ENCODE measurements at regions not wholly inside any gene's neighbourhood (a gene's known extent, or its start where the extent isn't known, plus 50 kb on each side); places are given as distances from the start of the nearest gene placed in this dataset.

DNA sequence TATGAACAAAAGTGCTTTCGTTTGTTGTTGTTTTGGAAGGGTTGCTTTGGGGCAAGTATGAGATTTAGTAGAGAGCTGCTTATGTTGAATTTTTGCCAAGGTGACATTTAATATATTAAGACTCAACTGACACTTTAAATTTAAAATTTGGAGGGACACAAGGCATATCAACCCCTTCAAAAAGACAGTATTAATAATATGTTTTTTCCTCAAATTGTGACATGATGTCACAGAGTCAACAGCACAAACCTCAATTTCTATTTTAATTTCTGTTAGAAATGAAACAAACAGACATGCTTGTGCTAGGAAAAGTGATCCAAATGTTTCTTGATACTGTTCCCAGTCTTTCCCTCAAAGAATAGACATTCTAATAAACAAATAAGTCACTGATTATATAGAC lies 218.9 kb downstream of the CYRIA start:
- ATAC-seq (no peak), DNase-seq (ENCODE audit: low spot score) (no peak)
- H3K27me3 Mint-ChIP-seq: peaks cover 7 to 33% of the 10 kb centered on the region in 2 donors
- H3K4me3 Mint-ChIP-seq: no peak overlapping the region
- H3K27ac Mint-ChIP-seq: no peak overlapping the region
- no peaks in the 10 kb centered on the region for H3K36me3 Mint-ChIP-seq
- no peaks in the 10 kb centered on the region for H3K9me3 Mint-ChIP-seq
- H3K4me1 Mint-ChIP-seq (ENCODE audit: low read depth in 2 of 2): no peaks in the 10 kb centered on the region

DNA sequence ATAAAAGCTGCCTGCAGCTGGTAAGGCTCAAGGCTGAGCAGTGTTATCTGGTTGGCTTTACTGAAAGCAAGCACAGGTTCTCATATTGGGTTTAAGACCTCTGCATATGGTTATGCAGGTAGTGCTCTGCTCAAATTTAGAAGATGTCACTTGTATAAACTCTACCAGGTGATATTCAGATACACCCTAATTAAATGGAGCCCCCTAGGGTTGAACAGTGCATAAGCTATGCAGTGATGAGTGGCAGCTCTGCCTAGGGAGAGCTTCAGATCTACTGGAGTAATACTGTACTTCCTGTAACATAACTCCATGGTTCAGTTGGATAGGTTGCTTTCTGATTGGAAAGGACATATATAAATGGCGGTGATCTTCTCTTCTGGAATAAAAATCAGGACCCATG lies 222.7 kb downstream of the CYRIA start:
- Mint-ChIP-seq H3K27me3 (peaks cover 10 to 17% of the 10 kb centered on the region in 2 donors), H3K9me3 (no peaks in the 10 kb centered on the region), H3K36me3 (no peaks in the 10 kb centered on the region), H3K4me1 (ENCODE audit: low read depth in 2 of 2) (no peaks in the 10 kb centered on the region), H3K4me3 (no peak overlapping the region), H3K27ac (no peak overlapping the region)
- ATAC-seq (no peak), DNase-seq (ENCODE audit: low spot score) (no peak)

- Mint-ChIP-seq H3K27me3 (peaks cover 16 to 22% of the 10 kb centered on the region in 2 donors), H3K9me3 (no peaks in the 10 kb centered on the region), H3K4me3 (no peak overlapping the region), H3K4me1 (ENCODE audit: low read depth in 2 of 2) (no peaks in the 10 kb centered on the region), H3K36me3 (no peaks in the 10 kb centered on the region), H3K27ac (no peak overlapping the region)
- DNase-seq (ENCODE audit: low spot score) (no peak), ATAC-seq (no peak)
These were observed 224.2 kb downstream of the CYRIA start for GRCh38 chr2:16441431-16441830.

GRCh38 chr2:16440898-16441297 lies 224.7 kb downstream of the CYRIA start:
- DNase-seq (ENCODE audit: low spot score) (no peak), ATAC-seq (no peak)
- no peaks in the 10 kb centered on the region for H3K36me3 Mint-ChIP-seq
- no peak overlapping the region for H3K4me3 Mint-ChIP-seq
- H3K27ac Mint-ChIP-seq: no peak overlapping the region
- H3K27me3 Mint-ChIP-seq: peaks cover 16 to 22% of the 10 kb centered on the region in 2 donors
- H3K9me3 Mint-ChIP-seq: no peaks in the 10 kb centered on the region
- H3K4me1 Mint-ChIP-seq (ENCODE audit: low read depth in 2 of 2): no peaks in the 10 kb centered on the region

- Mint-ChIP-seq H3K27ac (no peak overlapping the region), H3K4me1 (ENCODE audit: low read depth in 2 of 2) (no peaks in the 10 kb centered on the region), H3K9me3 (no peaks in the 10 kb centered on the region), H3K4me3 (no peak overlapping the region), H3K36me3 (no peaks in the 10 kb centered on the region), H3K27me3 (peaks cover 14 to 22% of the 10 kb centered on the region in 2 donors)
- ATAC-seq: no peak
- DNase-seq (ENCODE audit: low spot score): no peak
These were observed 226.9 kb downstream of the CYRIA start for GRCh38 chr2:16438613-16439321.

DNA sequence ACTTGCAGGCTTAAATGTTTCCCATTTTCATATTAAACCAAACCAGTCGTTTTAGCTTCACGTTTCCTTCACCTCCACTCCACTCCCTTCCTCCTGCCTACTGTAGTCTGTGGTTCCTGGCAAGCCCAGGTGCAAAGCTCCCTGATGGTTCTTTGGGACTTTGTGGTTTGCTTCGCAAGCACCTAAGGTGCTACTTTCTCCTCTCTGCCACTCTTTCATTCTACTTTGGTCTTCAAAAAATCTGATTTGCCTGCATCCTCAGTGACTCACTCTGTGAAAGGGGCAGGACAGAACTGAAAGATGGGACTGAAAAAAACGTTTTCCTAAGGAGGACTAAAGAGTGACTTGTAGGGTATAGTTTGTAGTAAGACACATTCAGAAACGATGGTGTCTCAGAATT lies 228.4 kb downstream of the CYRIA start:
- ATAC-seq: no peak
- peaks cover 16 to 22% of the 10 kb centered on the region in 2 donors for H3K27me3 Mint-ChIP-seq
- H3K27ac Mint-ChIP-seq: no peak overlapping the region
- no peaks in the 10 kb centered on the region for H3K9me3 Mint-ChIP-seq
- no peaks in the 10 kb centered on the region for H3K36me3 Mint-ChIP-seq
- no peaks in the 10 kb centered on the region for H3K4me1 Mint-ChIP-seq (ENCODE audit: low read depth in 2 of 2)
- H3K4me3 Mint-ChIP-seq: no peak overlapping the region
- no peak for DNase-seq (ENCODE audit: low spot score)

- no peak for ATAC-seq
These were observed 231.2 kb downstream of the CYRIA start for GRCh38 chr2:16434393-16434792.

GRCh38 chr2:16430846-16431245 lies 234.8 kb downstream of the CYRIA start:
- no peak overlapping the region for H3K4me3 Mint-ChIP-seq
- H3K27me3 Mint-ChIP-seq: peaks cover 0 to 15% of the 10 kb centered on the region in 2 donors
- no peaks in the 10 kb centered on the region for H3K4me1 Mint-ChIP-seq (ENCODE audit: low read depth in 2 of 2)
- H3K27ac Mint-ChIP-seq: no peak overlapping the region
- DNase-seq (ENCODE audit: low spot score) (no peak), ATAC-seq (no peak)
- no peaks in the 10 kb centered on the region for H3K36me3 Mint-ChIP-seq
- H3K9me3 Mint-ChIP-seq: no peaks in the 10 kb centered on the region

More at GRCh38 chr2:16434393-16434792, 231.2 kb downstream of the CYRIA start:
- DNase-seq (ENCODE audit: low spot score): no peak
- Mint-ChIP-seq H3K36me3 (no peaks in the 10 kb centered on the region), H3K4me3 (no peak overlapping the region), H3K4me1 (ENCODE audit: low read depth in 2 of 2) (no peaks in the 10 kb centered on the region), H3K9me3 (no peaks in the 10 kb centered on the region), H3K27ac (no peak overlapping the region), H3K27me3 (peaks cover 10 to 20% of the 10 kb centered on the region in 2 donors)

DNA sequence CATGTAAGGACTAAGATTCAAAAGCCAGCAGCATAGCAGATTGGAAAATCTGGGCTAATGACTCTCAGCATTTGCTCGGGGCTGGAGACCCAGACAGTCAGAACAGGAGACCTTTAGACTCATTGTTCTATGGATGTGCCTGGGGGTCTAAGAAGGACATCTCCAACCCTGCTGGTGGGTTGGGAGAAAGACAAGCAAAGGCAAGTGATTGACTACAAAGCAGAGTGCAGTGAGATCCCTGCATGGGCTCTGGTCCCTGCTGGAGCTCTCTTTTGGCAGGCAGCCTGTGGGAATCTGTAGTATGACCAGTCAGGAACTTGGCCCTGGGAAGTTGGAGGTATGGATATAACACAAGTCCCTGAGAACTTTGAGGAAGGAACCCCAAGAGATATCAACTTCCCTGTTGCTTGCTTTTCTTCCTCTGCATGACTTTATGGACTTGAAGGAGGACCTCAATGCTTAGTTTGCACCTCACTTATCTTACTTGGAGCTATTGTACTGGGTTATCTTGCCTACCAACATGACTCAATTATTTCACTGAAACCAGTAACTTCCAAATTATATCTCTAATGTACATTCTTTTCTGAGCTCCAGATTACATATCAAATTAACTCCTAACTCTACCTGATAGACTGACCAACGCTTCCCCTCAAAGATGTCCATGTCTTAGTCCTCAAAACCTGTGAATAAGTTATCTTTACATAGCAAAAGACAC lies 236.0 kb downstream of the CYRIA start:
- DNase-seq (ENCODE audit: low spot score): no peak
- no peak for ATAC-seq
- no peaks in the 10 kb centered on the region for H3K4me1 Mint-ChIP-seq (ENCODE audit: low read depth in 2 of 2)
- no peak overlapping the region for H3K4me3 Mint-ChIP-seq
- H3K27ac Mint-ChIP-seq: no peak overlapping the region
- no peaks in the 10 kb centered on the region for H3K9me3 Mint-ChIP-seq
- H3K27me3 Mint-ChIP-seq: peaks cover 0 to 18% of the 10 kb centered on the region in 2 donors
- H3K36me3 Mint-ChIP-seq: no peaks in the 10 kb centered on the region

- Mint-ChIP-seq H3K4me3 (no peak overlapping the region), H3K36me3 (no peaks in the 10 kb centered on the region), H3K27me3 (peaks cover 0 to 19% of the 10 kb centered on the region in 2 donors), H3K27ac (no peak overlapping the region), H3K4me1 (ENCODE audit: low read depth in 2 of 2) (no peaks in the 10 kb centered on the region), H3K9me3 (no peaks in the 10 kb centered on the region)
- DNase-seq (ENCODE audit: low spot score) (no peak), ATAC-seq (no peak)
These were observed 236.6 kb downstream of the CYRIA start for GRCh38 chr2:16429002-16429401.

GRCh38 chr2:16425462-16426336 lies 239.9 kb downstream of the CYRIA start:
- Mint-ChIP-seq H3K27me3 (peaks cover under 1 to 11% of the 10 kb centered on the region in 2 donors), H3K4me3 (no peak overlapping the region), H3K4me1 (ENCODE audit: low read depth in 2 of 2) (no peaks in the 10 kb centered on the region), H3K36me3 (no peaks in the 10 kb centered on the region), H3K9me3 (no peaks in the 10 kb centered on the region), H3K27ac (no peak overlapping the region)
- DNase-seq (ENCODE audit: low spot score) (no peak), ATAC-seq (no peak)

DNA sequence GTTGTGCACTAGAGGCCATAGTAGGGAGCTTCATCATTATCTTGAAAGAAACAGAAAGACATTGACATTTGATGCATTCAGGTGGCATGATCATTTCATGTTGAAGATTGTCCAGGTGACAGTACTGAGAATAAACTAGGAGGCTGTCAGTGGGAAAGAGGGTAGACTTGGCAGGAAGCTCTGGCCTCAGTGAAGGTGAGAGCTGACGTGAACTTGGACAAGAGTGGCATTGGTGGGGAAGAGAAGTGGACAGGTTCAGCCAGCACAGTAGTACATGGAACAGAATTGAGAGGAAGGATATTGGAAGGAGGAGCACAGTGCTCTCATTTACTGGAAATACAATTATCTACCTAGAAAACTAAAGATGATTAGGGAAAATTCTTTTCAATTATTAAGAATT lies 245.2 kb downstream of the CYRIA start:
- Mint-ChIP-seq H3K4me3 (no peak overlapping the region), H3K27me3 (peaks cover 11 to 12% of the 10 kb centered on the region in 2 donors), H3K9me3 (no peaks in the 10 kb centered on the region), H3K27ac (no peak overlapping the region), H3K36me3 (no peaks in the 10 kb centered on the region), H3K4me1 (ENCODE audit: low read depth in 2 of 2) (no peaks in the 10 kb centered on the region)
- ATAC-seq (no peak), DNase-seq (ENCODE audit: low spot score) (no peak)

DNA sequence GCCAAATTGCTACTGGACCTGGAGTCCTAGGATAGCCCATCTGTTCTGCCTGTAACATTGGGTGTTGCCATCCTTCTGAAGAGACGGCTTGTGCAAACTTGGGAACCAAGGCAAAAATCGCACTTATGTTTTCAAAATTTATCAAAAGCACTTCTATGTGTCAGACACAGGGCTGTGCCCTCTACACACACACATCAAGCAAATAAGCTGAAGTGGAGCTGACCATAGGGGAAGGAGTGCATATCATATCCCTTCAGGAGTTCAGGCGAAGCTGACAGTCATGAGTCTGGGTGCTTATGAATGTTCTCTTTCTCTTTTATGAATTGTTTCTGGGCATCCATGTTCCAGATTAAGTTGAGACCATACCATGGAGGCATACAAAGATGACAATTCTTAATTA lies 247.9 kb downstream of the CYRIA start:
- Mint-ChIP-seq H3K9me3 (peaks cover 3% of the 10 kb centered on the region), H3K4me3 (no peak overlapping the region), H3K4me1 (ENCODE audit: low read depth in 2 of 2) (no peaks in the 10 kb centered on the region), H3K27ac (no peak overlapping the region), H3K27me3 (peaks cover 6 to 20% of the 10 kb centered on the region in 2 donors), H3K36me3 (no peaks in the 10 kb centered on the region)
- ATAC-seq: no peak
- no peak for DNase-seq (ENCODE audit: low spot score)

DNA sequence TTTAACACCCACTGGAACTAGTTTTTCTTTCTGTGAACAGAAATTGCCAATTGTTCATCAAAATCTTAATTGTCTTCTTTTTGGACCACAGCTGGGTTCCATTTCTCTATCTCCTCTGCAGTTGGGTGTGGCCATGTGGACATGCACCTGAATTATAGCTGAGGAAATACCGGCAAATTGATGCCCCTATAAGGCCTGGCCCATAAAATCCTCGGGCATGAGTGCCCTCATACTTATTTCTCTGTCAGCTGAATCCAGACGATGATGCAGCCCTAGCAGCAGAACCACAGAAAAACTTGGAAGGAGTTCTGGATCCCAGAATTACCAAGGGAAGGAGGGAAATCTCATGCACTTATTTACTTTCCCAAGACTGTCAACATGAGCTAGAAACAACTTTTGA lies 249.0 kb downstream of the CYRIA start:
- H3K27me3 Mint-ChIP-seq: peaks cover 7 to 31% of the 10 kb centered on the region in 2 donors
- no peaks in the 10 kb centered on the region for H3K4me1 Mint-ChIP-seq (ENCODE audit: low read depth in 2 of 2)
- no peak overlapping the region for H3K27ac Mint-ChIP-seq
- no peak overlapping the region for H3K4me3 Mint-ChIP-seq
- H3K36me3 Mint-ChIP-seq: no peaks in the 10 kb centered on the region
- DNase-seq (ENCODE audit: low spot score) (no peak), ATAC-seq (no peak)
- H3K9me3 Mint-ChIP-seq: peaks cover 4% of the 10 kb centered on the region
